ENCODE measurements at regions not wholly inside any gene's neighbourhood (a gene's known extent, or its start where the extent isn't known, plus 50 kb on each side); places are given as distances from the start of the nearest gene placed in this dataset.

GRCh38 chr2:120930236-120930635 lies 194.6 kb downstream of the GLI2 start:
- TF ChIP-seq EZH2 (IDR thresholded peaks at IDR 0.05; ENCODE audit: borderline replicate concordance, low read length) = no peak
- TF ChIP-seq, protein P1, sequence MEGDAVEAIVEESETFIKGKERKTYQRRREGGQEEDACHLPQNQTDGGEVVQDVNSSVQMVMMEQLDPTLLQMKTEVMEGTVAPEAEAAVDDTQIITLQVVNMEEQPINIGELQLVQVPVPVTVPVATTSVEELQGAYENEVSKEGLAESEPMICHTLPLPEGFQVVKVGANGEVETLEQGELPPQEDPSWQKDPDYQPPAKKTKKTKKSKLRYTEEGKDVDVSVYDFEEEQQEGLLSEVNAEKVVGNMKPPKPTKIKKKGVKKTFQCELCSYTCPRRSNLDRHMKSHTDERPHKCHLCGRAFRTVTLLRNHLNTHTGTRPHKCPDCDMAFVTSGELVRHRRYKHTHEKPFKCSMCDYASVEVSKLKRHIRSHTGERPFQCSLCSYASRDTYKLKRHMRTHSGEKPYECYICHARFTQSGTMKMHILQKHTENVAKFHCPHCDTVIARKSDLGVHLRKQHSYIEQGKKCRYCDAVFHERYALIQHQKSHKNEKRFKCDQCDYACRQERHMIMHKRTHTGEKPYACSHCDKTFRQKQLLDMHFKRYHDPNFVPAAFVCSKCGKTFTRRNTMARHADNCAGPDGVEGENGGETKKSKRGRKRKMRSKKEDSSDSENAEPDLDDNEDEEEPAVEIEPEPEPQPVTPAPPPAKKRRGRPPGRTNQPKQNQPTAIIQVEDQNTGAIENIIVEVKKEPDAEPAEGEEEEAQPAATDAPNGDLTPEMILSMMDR (conservative IDR thresholded peaks at IDR 0.05 in 1 of 2, IDR thresholded peaks at IDR 0.05 in 1 of 2; ENCODE audit: extremely low read depth in 1 of 2, insufficient read depth in 1 of 2, low read depth in 1 of 2, low read length in 2 of 2) = no peak

Measured in mammary epithelial cell (primary cell).